ENCODE measurements at regions not wholly inside any gene's neighbourhood (a gene's known extent, or its start where the extent isn't known, plus 50 kb on each side); places are given as distances from the start of the nearest gene placed in this dataset.

GRCh38 chr5:90015584-90016018, 394.0 kb downstream of the CETN3 start:
- Histone ChIP-seq H3K9me2 (ENCODE audit: insufficient read depth) (no peaks in the 10 kb centered on the region), H3K4me3 (no peak overlapping the region), H3K79me2 (ENCODE audit: insufficient read depth) (no peaks in the 10 kb centered on the region), H3K36me3 (ENCODE audit: low read depth) (no peaks in the 10 kb centered on the region), H3K27ac (no peak overlapping the region), H3K9ac (no peak overlapping the region), H3K4me2 (ENCODE audit: unreplicated experiment) (peak overlapping the region; percentile 39), H3K9me3 (ENCODE audit: low read depth) (no peaks in the 10 kb centered on the region), H3F3A (ENCODE audit: insufficient read depth) (no peaks in the 10 kb centered on the region), H4K20me1 (ENCODE audit: insufficient read depth) (no peaks in the 10 kb centered on the region), H3K4me1 (ENCODE audit: insufficient read depth) (peaks cover 10% of the 10 kb centered on the region; the same call in 1 of the 2 replicates), H2AFZ (no peak overlapping the region), H3K27me3 (replicated peaks; ENCODE audit: insufficient read depth) (no peaks in the 10 kb centered on the region)
- DNase-seq, result peak; percentile 45
- WGBS, 2 experiments (ENCODE audit: low coverage in 1 of 2, low lambda C conversion rate in 2 of 2, missing lambda C conversion rate in 2 of 2), result 43 to 51% methylated on average over 3 of the region's 3 CpGs
- TF ChIP-seq EZH2phosphoT487 (IDR thresholded peaks at IDR 0.05; ENCODE audit: insufficient read depth, low read depth) (no peak), EZH2 (IDR thresholded peaks at IDR 0.05; ENCODE audit: insufficient read depth, poor library complexity, severe bottlenecking) (no peak)
- in situ Hi-C loops (cut with MboI), result no loop called here

GRCh38 chr5:90014420-90014819, 395.1 kb downstream of the CETN3 start:
- no peak overlapping the region for H3K4me2 ChIP-seq (ENCODE audit: unreplicated experiment)
- DNase-seq, result no peak
- H3K9me3 ChIP-seq (ENCODE audit: low read depth), result no peaks in the 10 kb centered on the region
- no peak overlapping the region for H3K9ac ChIP-seq
- no peaks in the 10 kb centered on the region for H3K79me2 ChIP-seq (ENCODE audit: insufficient read depth)
- no peak overlapping the region for H3K4me3 ChIP-seq
- peaks cover 10% of the 10 kb centered on the region; the same call in 1 of the 2 replicates for H3K4me1 ChIP-seq (ENCODE audit: insufficient read depth)
- TF ChIP-seq EZH2 (IDR thresholded peaks at IDR 0.05; ENCODE audit: insufficient read depth, poor library complexity, severe bottlenecking), result no peak
- TF ChIP-seq EZH2phosphoT487 (IDR thresholded peaks at IDR 0.05; ENCODE audit: insufficient read depth, low read depth), result no peak
- H3K27ac ChIP-seq, result no peak overlapping the region
- in situ Hi-C loops (cut with MboI), result no loop called here
- H2AFZ ChIP-seq, result no peak overlapping the region
- no peaks in the 10 kb centered on the region for H3K36me3 ChIP-seq (ENCODE audit: low read depth)
- H3K9me2 ChIP-seq (ENCODE audit: insufficient read depth), result no peaks in the 10 kb centered on the region
- H3K27me3 ChIP-seq (replicated peaks; ENCODE audit: insufficient read depth), result no peaks in the 10 kb centered on the region
- no peaks in the 10 kb centered on the region for H4K20me1 ChIP-seq (ENCODE audit: insufficient read depth)
- H3F3A ChIP-seq (ENCODE audit: insufficient read depth), result no peaks in the 10 kb centered on the region

GRCh38 chr5:90000351-90000750, 409.2 kb downstream of the CETN3 start:
- H3K9me3 ChIP-seq (ENCODE audit: low read depth), result no peaks in the 10 kb centered on the region
- H3K9ac ChIP-seq, result no peak overlapping the region
- WGBS, 2 experiments (ENCODE audit: low coverage in 1 of 2, low lambda C conversion rate in 2 of 2, missing lambda C conversion rate in 2 of 2), result 61 to 88% methylated on average over 2 of the region's 2 CpGs
- H3K4me3 ChIP-seq, result no peak overlapping the region
- H3K79me2 ChIP-seq (ENCODE audit: insufficient read depth), result no peaks in the 10 kb centered on the region
- 0 out of 2 replicates have a peak, but pooled peaks cover 6% of the 10 kb centered on the region for H3K27me3 ChIP-seq (replicated peaks; ENCODE audit: insufficient read depth)
- H4K20me1 ChIP-seq (ENCODE audit: insufficient read depth), result no peaks in the 10 kb centered on the region
- H3F3A ChIP-seq (ENCODE audit: insufficient read depth), result no peaks in the 10 kb centered on the region
- H3K27ac ChIP-seq, result no peak overlapping the region
- no peaks in the 10 kb centered on the region for H3K4me1 ChIP-seq (ENCODE audit: insufficient read depth)
- no peak for DNase-seq
- H3K36me3 ChIP-seq (ENCODE audit: low read depth), result no peaks in the 10 kb centered on the region
- no peak overlapping the region for H2AFZ ChIP-seq
- no peak overlapping the region for H3K4me2 ChIP-seq (ENCODE audit: unreplicated experiment)
- TF ChIP-seq EZH2 (IDR thresholded peaks at IDR 0.05; ENCODE audit: insufficient read depth, poor library complexity, severe bottlenecking), result no peak
- in situ Hi-C loops (cut with MboI), result no loop called here
- no peaks in the 10 kb centered on the region for H3K9me2 ChIP-seq (ENCODE audit: insufficient read depth)

- no peak for DNase-seq
- H4K20me1 ChIP-seq (ENCODE audit: insufficient read depth), result no peaks in the 10 kb centered on the region
- WGBS, 2 experiments (ENCODE audit: low coverage in 1 of 2, low lambda C conversion rate in 2 of 2, missing lambda C conversion rate in 2 of 2), result 46 to 54% methylated on average over 3 of the region's 3 CpGs
- H3K9me3 ChIP-seq (ENCODE audit: low read depth), result no peaks in the 10 kb centered on the region
- no peak overlapping the region for H3K4me3 ChIP-seq
- H3K36me3 ChIP-seq (ENCODE audit: low read depth), result no peaks in the 10 kb centered on the region
- 0 out of 2 replicates have a peak, but pooled peaks cover 6% of the 10 kb centered on the region for H3K27me3 ChIP-seq (replicated peaks; ENCODE audit: insufficient read depth)
- H3K4me2 ChIP-seq (ENCODE audit: unreplicated experiment), result no peak overlapping the region
- H3K4me1 ChIP-seq (ENCODE audit: insufficient read depth), result no peaks in the 10 kb centered on the region
- TF ChIP-seq EZH2phosphoT487 (IDR thresholded peaks at IDR 0.05; ENCODE audit: insufficient read depth, low read depth) (no peak), EZH2 (IDR thresholded peaks at IDR 0.05; ENCODE audit: insufficient read depth, poor library complexity, severe bottlenecking) (no peak)
- H3F3A ChIP-seq (ENCODE audit: insufficient read depth), result no peaks in the 10 kb centered on the region
- no peak overlapping the region for H3K9ac ChIP-seq
- no peaks in the 10 kb centered on the region for H3K9me2 ChIP-seq (ENCODE audit: insufficient read depth)
- H3K79me2 ChIP-seq (ENCODE audit: insufficient read depth), result no peaks in the 10 kb centered on the region
- in situ Hi-C loops (cut with MboI), result no loop called here
- H3K27ac ChIP-seq, result no peak overlapping the region
- H2AFZ ChIP-seq, result no peak overlapping the region
These were observed 410.8 kb downstream of the CETN3 start for GRCh38 chr5:89998519-89999305.
